HepG2 (cell line): ENCODE measurements at regions not wholly inside any gene's neighbourhood (a gene's known extent, or its start where the extent isn't known, plus 50 kb on each side); places are given as distances from the start of the nearest gene placed in this dataset.

Experiments
- ATAC-seq: fragments of 200-7000 bp; cut with Tn5 transposase; 3 replicates; pipeline ENCODE4 v1.9.1; 2020; ENCODE audit warnings: mild to moderate bottlenecking, moderate library complexity
- BruUV-seq: library from RNA; stranded (reverse); fragments of 400-500 nt; replicated peaks from 2 replicates; lab custom pipeline; 2021; lab: Mats Ljungman, UMichigan
- CTCF ChIA-PET: fragments of 300-600 bp; formaldehyde crosslinking; extraction: SDS; loops from one replicate; lab custom pipeline; 2021; ENCODE audit warnings: low total read pairs, inconsistent platforms, low intra/inter-chr PET ratio; lab: Yijun Ruan, JAX
- POLR2A ChIA-PET: fragments of 350-600 bp; sonication (Branson Sonifier 250); formaldehyde crosslinking; loops from one replicate; lab custom pipeline; 2020; ENCODE audit warnings: antibody characterized with exemption, inconsistent platforms; lab: Yijun Ruan, JAX
- DNase-seq: peaks from one replicate; pipeline ENCODE4 v3.0.0-alpha.2; 2015; ENCODE audit warnings: low spot score
- FAIRE-seq: peaks from 3 replicates; lab custom pipeline; 2011; peaks lifted over from hg19 to GRCh38; lab: Jason Lieb, UNC
- H2AFZ ChIP-seq: one replicate; pipeline ENCODE4 v1.6.1; 2011; ENCODE audit warnings: low read length, inconsistent platforms
- H3K27ac ChIP-seq: fragments of 300-600 bp; 3 replicates; pipeline ENCODE4 v1.8.0; 2011; ENCODE audit warnings: mixed run types, mild to moderate bottlenecking, mixed read lengths, low read length, inconsistent platforms; ENCODE audit not compliant: insufficient read depth; ENCODE audit errors: extremely low read length
- H3K27me3 ChIP-seq, 2 experiments: fragments of 200-600 bp in 1 of 2; 2 replicates in 1 of 2; 3 replicates in 1 of 2; pipeline versions ENCODE4 v1.6.0 to v1.8.0; 2011; ENCODE audit warnings: low read length in 2 of 2, mild to moderate bottlenecking in 2 of 2, moderate library complexity in 2 of 2, inconsistent platforms in 1 of 2; ENCODE audit not compliant: insufficient read depth in 2 of 2, control insufficient read depth in 1 of 2
- H3K36me3 ChIP-seq, 2 experiments: fragments of 200-600 bp in 1 of 2; replicated peaks in 1 of 2; 2 replicates in 1 of 2; 3 replicates in 1 of 2; pipeline versions ENCODE4 v1.5.1 to v1.8.0; 2011; ENCODE audit warnings: low read length in 2 of 2, inconsistent platforms in 1 of 2; ENCODE audit not compliant: insufficient read depth in 2 of 2, control insufficient read depth in 1 of 2
- H3K4me1 ChIP-seq: 2 replicates; pipeline ENCODE4 v1.5.1; 2012; ENCODE audit warnings: low read length, inconsistent platforms; ENCODE audit not compliant: insufficient read depth
- H3K4me2 ChIP-seq: 2 replicates; pipeline ENCODE4 v1.6.0; 2011; ENCODE audit warnings: low read depth, low read length, inconsistent platforms
- H3K4me3 ChIP-seq, 3 experiments: fragments of 200-600 bp in 1 of 3; sonication (generic), shearing (Covaris generic) in 1 of 3; replicated peaks in 1 of 3; 2 replicates each; pipeline ENCODE4 v1.5.1; 2011 to 2016; ENCODE audit warnings: low read length in 3 of 3, inconsistent platforms in 2 of 3, low read depth in 2 of 3, mild to moderate bottlenecking in 2 of 3, control low read depth in 1 of 3, mixed read lengths in 1 of 3; ENCODE audit not compliant: insufficient read depth in 1 of 3
- H3K79me2 ChIP-seq: one replicate; pipeline ENCODE4 v1.6.1; 2011; ENCODE audit warnings: low read length, inconsistent platforms; ENCODE audit not compliant: insufficient read depth
- H3K9ac ChIP-seq: 2 replicates; pipeline ENCODE4 v1.6.0; 2011; ENCODE audit warnings: mild to moderate bottlenecking, low read depth, low read length, inconsistent platforms; ENCODE audit not compliant: insufficient read depth
- H3K9me3 ChIP-seq: 2 replicates; pipeline ENCODE4 v1.5.1; 2012; ENCODE audit warnings: mild to moderate bottlenecking, low read length
- H4K20me1 ChIP-seq: 2 replicates; pipeline ENCODE4 v1.6.0; 2011; ENCODE audit warnings: inconsistent platforms, mild to moderate bottlenecking, low read length, moderate library complexity; ENCODE audit not compliant: insufficient read depth
- ATF1 ChIP-seq: IDR thresholded peaks from 2 replicates; pipeline ENCODE4 v1.6.1; 2016; ENCODE audit warnings: mild to moderate bottlenecking, control low read depth
- GPN1 ChIP-seq: sonication (generic); formaldehyde crosslinking; IDR thresholded peaks from 2 replicates; pipeline ENCODE4 v1.5.1; 2020; ENCODE audit warnings: missing genetic modification reagents, borderline replicate concordance
- HMGA1 ChIP-seq: sonication (generic); formaldehyde crosslinking; conservative IDR thresholded peaks from 2 replicates; pipeline ENCODE4 v1.4.0; 2020; ENCODE audit warnings: missing genetic modification reagents
- KDM1A ChIP-seq: IDR thresholded peaks from 2 replicates; pipeline ENCODE4 v1.6.1; 2016; ENCODE audit warnings: missing compliant biosample characterization
- MTA1 ChIP-seq: sonication (generic); formaldehyde crosslinking; IDR thresholded peaks from 2 replicates; pipeline ENCODE4 v1.4.0; 2020; ENCODE audit warnings: missing genetic modification reagents, mild to moderate bottlenecking, borderline replicate concordance
- PPARG ChIP-seq: conservative IDR thresholded peaks from 2 replicates; pipeline ENCODE4 v1.6.1; 2016; ENCODE audit warnings: missing biosample characterization, missing genetic modification reagents
- SCMH1 ChIP-seq: sonication (generic); formaldehyde crosslinking; IDR thresholded peaks from 2 replicates; pipeline ENCODE4 v1.9.0; 2021; ENCODE audit warnings: missing genetic modification reagents, mild to moderate bottlenecking, borderline replicate concordance
- ZFP36L2 ChIP-seq: sonication (generic); formaldehyde crosslinking; IDR thresholded peaks from 2 replicates; pipeline ENCODE4 v1.4.0; 2020; ENCODE audit warnings: missing genetic modification reagents
- ZNF432 ChIP-seq: sonication (generic); formaldehyde crosslinking; IDR thresholded peaks from 2 replicates; pipeline ENCODE4 v1.5.0; 2020; ENCODE audit warnings: missing genetic modification reagents, mild to moderate bottlenecking, borderline replicate concordance
- ZNF557 ChIP-seq: sonication (generic); formaldehyde crosslinking; IDR thresholded peaks from 2 replicates; pipeline ENCODE4 v1.4.0; 2020; ENCODE audit warnings: missing genetic modification reagents
- ZNF572 ChIP-seq: sonication (generic); formaldehyde crosslinking; IDR thresholded peaks from 2 replicates; pipeline ENCODE4 v1.5.1; 2020; ENCODE audit warnings: mild to moderate bottlenecking, missing genetic modification reagents
- ZNF737 ChIP-seq: sonication (generic); formaldehyde crosslinking; IDR thresholded peaks from 2 replicates; pipeline ENCODE4 v1.5.0; 2020; ENCODE audit warnings: missing genetic modification reagents, mild to moderate bottlenecking, borderline replicate concordance
- ZNF775 ChIP-seq: sonication (generic); formaldehyde crosslinking; IDR thresholded peaks from 2 replicates; pipeline ENCODE4 v1.4.0; 2020; ENCODE audit warnings: missing genetic modification reagents, mild to moderate bottlenecking, moderate library complexity, borderline replicate concordance
- WGBS: methylation state at CpG from one replicate; pipeline ENCODE4 v1.1.6; 2017; ENCODE audit warnings: low lambda C conversion rate; 5-methylcytosine and 5-hydroxymethylcytosine counted together
- in situ Hi-C: cut with HindIII; loops from 2 replicates; pipeline ENCODE4 v1.10.0; 2017; ENCODE audit warnings: low pct_unique_long_range_greater_than_20kb; ENCODE audit not compliant: extremely low pct_ligation_motif_present
- intact Hi-C: fragments of 100-400 bp; cut with micrococcal nuclease; formaldehyde crosslinking; loops from one replicate; pipeline ENCODE4 v1.10.0; 2022; ENCODE audit not compliant: unreplicated experiment

GRCh38 chrY:12403916-12404315 is 297.1 kb upstream of the USP9Y start (continued):
- TF ChIP-seq SCMH1: no peak
- no peak for TF ChIP-seq ZNF572 (CRISPR knock-in tag)
- TF ChIP-seq KDM1A (CRISPR knock-in tag): no peak
- no peak for TF ChIP-seq ATF1 (CRISPR knock-in tag)

- no CpG with 5 or more reads among the region's 3 CpGs for WGBS
- Histone ChIP-seq H3K36me3 (no peaks in the 10 kb centered on the region), H3K27me3 (no peaks in the 10 kb centered on the region), H4K20me1 (no peaks in the 10 kb centered on the region), H3K4me1 (no peaks in the 10 kb centered on the region), H3K27ac (no peak overlapping the region), H3K4me3 (no peak overlapping the region), H3K9ac (no peak overlapping the region), H3K4me2 (no peak overlapping the region)
- DNase-seq (no peak), FAIRE-seq (no peak), ATAC-seq (no peak)
- intact Hi-C loops (no loop called here), in situ Hi-C loops (no loop called here)
- no TSS peak for BruUV-seq
- POLR2A ChIA-PET: no interaction called here
- no peak for TF ChIP-seq GPN1 (CRISPR knock-in tag)
- no peak for TF ChIP-seq PPARG (CRISPR knock-in tag)
- no peak for TF ChIP-seq ZNF737 (CRISPR knock-in tag)
- TF ChIP-seq HMGA1 (CRISPR knock-in tag): no peak
- TF ChIP-seq ZFP36L2: no peak
- no peak for TF ChIP-seq ZNF775 (CRISPR knock-in tag)
- TF ChIP-seq ZNF557 (CRISPR knock-in tag): no peak
- TF ChIP-seq MTA1 (CRISPR knock-in tag): no peak
- TF ChIP-seq ZNF432 (CRISPR knock-in tag): no peak
- TF ChIP-seq, all 625 proteins: peak for 0
- CTCF ChIA-PET: no interaction called here
- Histone ChIP-seq H3K9me3 (no peaks in the 10 kb centered on the region), H2AFZ (no peak overlapping the region), H3K79me2 (no peaks in the 10 kb centered on the region)
Observed at GRCh38 chrY:12408236-12408635, 292.8 kb upstream of the USP9Y start.
